ENCODE measurements at regions not wholly inside any gene's neighbourhood (a gene's known extent, or its start where the extent isn't known, plus 50 kb on each side); places are given as distances from the start of the nearest gene placed in this dataset.

- CTCF ChIA-PET, result no interaction called here
Observed at GRCh38 chr5:176747670-176748072, 62.7 kb upstream of the UNC5A start.

GRCh38 chr5:176748073-176748966 is 62.0 kb upstream of the UNC5A start:
- Histone ChIP-seq H3K9ac (replicated peaks; ENCODE audit: extremely low read depth, insufficient read depth, low read length) (no peak overlapping the region), H3K36me3 (ENCODE audit: control insufficient read depth in 2 of 2, extremely low read depth in 1 of 2, insufficient read depth in 2 of 2, low read length in 2 of 2) (no peaks in the 10 kb centered on the region), H3K4me1 (ENCODE audit: control insufficient read depth, extremely low read depth, insufficient read depth, low read length) (no peaks in the 10 kb centered on the region), H3K9me3 (replicated peaks; ENCODE audit: control insufficient read depth, insufficient read depth, low read length) (no peaks in the 10 kb centered on the region), H3K4me2 (ENCODE audit: insufficient read depth, low read length) (no peak overlapping the region), H2AFZ (ENCODE audit: low read depth, low read length) (no peak overlapping the region), H3K9me1 (replicated peaks; ENCODE audit: control insufficient read depth, extremely low read depth, insufficient read depth, low read length) (no peaks in the 10 kb centered on the region), H3K27ac (ENCODE audit: insufficient read depth, low read depth, low read length) (no peak overlapping the region), H3K79me2 (ENCODE audit: control insufficient read depth, insufficient read depth, low read length) (no peaks in the 10 kb centered on the region), H3K27me3 (ENCODE audit: control insufficient read depth in 2 of 2, insufficient read depth in 2 of 2, low read length in 2 of 2) (peaks cover 27 to 36% of the 10 kb centered on the region in 2 experiments), H4K20me1 (replicated peaks; ENCODE audit: control insufficient read depth, extremely low read depth, insufficient read depth, low read length) (no peaks in the 10 kb centered on the region), H3K4me3 (replicated peaks in 1 of 3; ENCODE audit: insufficient read depth in 1 of 3, low read depth in 1 of 3, low read length in 3 of 3) (no peak overlapping the region)
- dilution Hi-C loops (cut with MboI; ENCODE audit: extremely low pct_ligation_motif_present, low sequenced_read_pairs) (no loop called here), intact Hi-C loops (cut with micrococcal nuclease) (no loop called here)
- TF ChIP-seq POLR2A (IDR thresholded peaks at IDR 0.05; ENCODE audit: low read depth, low read length), result no peak
- TF ChIP-seq, protein P1, sequence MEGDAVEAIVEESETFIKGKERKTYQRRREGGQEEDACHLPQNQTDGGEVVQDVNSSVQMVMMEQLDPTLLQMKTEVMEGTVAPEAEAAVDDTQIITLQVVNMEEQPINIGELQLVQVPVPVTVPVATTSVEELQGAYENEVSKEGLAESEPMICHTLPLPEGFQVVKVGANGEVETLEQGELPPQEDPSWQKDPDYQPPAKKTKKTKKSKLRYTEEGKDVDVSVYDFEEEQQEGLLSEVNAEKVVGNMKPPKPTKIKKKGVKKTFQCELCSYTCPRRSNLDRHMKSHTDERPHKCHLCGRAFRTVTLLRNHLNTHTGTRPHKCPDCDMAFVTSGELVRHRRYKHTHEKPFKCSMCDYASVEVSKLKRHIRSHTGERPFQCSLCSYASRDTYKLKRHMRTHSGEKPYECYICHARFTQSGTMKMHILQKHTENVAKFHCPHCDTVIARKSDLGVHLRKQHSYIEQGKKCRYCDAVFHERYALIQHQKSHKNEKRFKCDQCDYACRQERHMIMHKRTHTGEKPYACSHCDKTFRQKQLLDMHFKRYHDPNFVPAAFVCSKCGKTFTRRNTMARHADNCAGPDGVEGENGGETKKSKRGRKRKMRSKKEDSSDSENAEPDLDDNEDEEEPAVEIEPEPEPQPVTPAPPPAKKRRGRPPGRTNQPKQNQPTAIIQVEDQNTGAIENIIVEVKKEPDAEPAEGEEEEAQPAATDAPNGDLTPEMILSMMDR (IDR thresholded peaks at IDR 0.05; ENCODE audit: extremely low read depth in 1 of 2, insufficient read depth in 1 of 2, low read depth in 1 of 2, low read length in 2 of 2), result no peak
- DNase-seq (ENCODE audit: low read depth, low spot score) (no peak), FAIRE-seq (no peak)
- no TSS peak for BruUV-seq (replicated peaks)
- CTCF ChIA-PET, result no interaction called here
- POLR2A ChIA-PET, result no interaction called here

More at GRCh38 chr5:176747670-176748072, 62.7 kb upstream of the UNC5A start:
- Histone ChIP-seq H3K79me2 (ENCODE audit: control insufficient read depth, insufficient read depth, low read length) (no peaks in the 10 kb centered on the region), H3K4me1 (ENCODE audit: control insufficient read depth, extremely low read depth, insufficient read depth, low read length) (no peaks in the 10 kb centered on the region), H3K4me2 (ENCODE audit: insufficient read depth, low read length) (no peak overlapping the region), H3K9me1 (replicated peaks; ENCODE audit: control insufficient read depth, extremely low read depth, insufficient read depth, low read length) (no peaks in the 10 kb centered on the region), H3K36me3 (ENCODE audit: control insufficient read depth in 2 of 2, extremely low read depth in 1 of 2, insufficient read depth in 2 of 2, low read length in 2 of 2) (no peaks in the 10 kb centered on the region), H3K27me3 (ENCODE audit: control insufficient read depth in 2 of 2, insufficient read depth in 2 of 2, low read length in 2 of 2) (peaks cover 28 to 42% of the 10 kb centered on the region in 2 experiments), H3K4me3 (replicated peaks in 1 of 3; ENCODE audit: insufficient read depth in 1 of 3, low read depth in 1 of 3, low read length in 3 of 3) (no peak overlapping the region), H4K20me1 (replicated peaks; ENCODE audit: control insufficient read depth, extremely low read depth, insufficient read depth, low read length) (no peaks in the 10 kb centered on the region), H2AFZ (ENCODE audit: low read depth, low read length) (no peak overlapping the region), H3K9me3 (replicated peaks; ENCODE audit: control insufficient read depth, insufficient read depth, low read length) (no peaks in the 10 kb centered on the region), H3K27ac (ENCODE audit: insufficient read depth, low read depth, low read length) (no peak overlapping the region), H3K9ac (replicated peaks; ENCODE audit: extremely low read depth, insufficient read depth, low read length) (no peak overlapping the region)
- POLR2A ChIA-PET, result no interaction called here
- intact Hi-C loops (cut with micrococcal nuclease) (no loop called here), dilution Hi-C loops (cut with MboI; ENCODE audit: extremely low pct_ligation_motif_present, low sequenced_read_pairs) (no loop called here)
- FAIRE-seq (no peak), DNase-seq (ENCODE audit: low read depth, low spot score) (no peak)
- no TSS peak for BruUV-seq (replicated peaks)
- TF ChIP-seq MYC (IDR thresholded peaks at IDR 0.05; ENCODE audit: low read depth, low read length), result no peak
- no peak for TF ChIP-seq GATA2 (IDR thresholded peaks at IDR 0.05; ENCODE audit: insufficient read depth, insufficient read length, low read depth, low read length)
- TF ChIP-seq POLR2AphosphoS5 (IDR thresholded peaks at IDR 0.05; ENCODE audit: insufficient read depth, low read depth, low read length), result no peak
- TF ChIP-seq FOS (IDR thresholded peaks at IDR 0.05; ENCODE audit: borderline replicate concordance, insufficient read depth, low read length), result no peak

All from endothelial cell of umbilical vein (primary cell).